Hepatocyte (in vitro differentiated cells): ENCODE measurements at regions not wholly inside any gene's neighbourhood (a gene's known extent, or its start where the extent isn't known, plus 50 kb on each side); places are given as distances from the start of the nearest gene placed in this dataset.

Source experiments
- CTCF ChIP-seq: fragments of 200-600 bp; sonication (generic); IDR thresholded peaks from 2 replicates; pipeline ENCODE4 v1.5.1; 2016; ENCODE audit warnings: antibody characterized with exemption, mild to moderate bottlenecking; ENCODE audit not compliant: poor library complexity
- EZH2phosphoT487 ChIP-seq: fragments of 200-600 bp; sonication (generic); IDR thresholded peaks from one replicate; pipeline ENCODE4 v1.6.1; 2018; ENCODE audit warnings: antibody characterized with exemption, mild to moderate bottlenecking, low read depth, moderate library complexity; ENCODE audit not compliant: unreplicated experiment, severe bottlenecking

DNA sequence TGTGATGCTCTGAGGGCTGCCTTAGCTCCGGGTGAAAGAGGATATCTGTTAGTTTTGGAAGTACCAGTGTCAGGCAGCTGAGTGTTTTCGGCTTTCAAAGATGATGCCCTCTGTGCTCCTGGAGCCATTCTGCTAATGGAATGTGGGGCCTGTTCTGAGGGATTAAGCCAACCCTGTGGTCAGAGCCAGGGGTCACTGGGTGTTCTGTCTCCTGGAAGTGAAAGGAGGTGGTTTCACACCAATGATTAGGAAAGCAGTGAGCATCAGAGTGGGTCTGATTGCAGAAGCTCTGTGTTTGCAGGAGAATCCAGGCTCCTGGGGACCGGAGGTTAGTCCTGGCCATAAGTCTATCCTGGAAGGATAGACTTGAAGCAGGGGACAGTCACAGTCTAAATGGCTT lies 94.6 kb downstream of the UQCRFS1 start:
- TF ChIP-seq EZH2phosphoT487 (no peak), CTCF (no peak)
